ENCODE measurements at regions not wholly inside any gene's neighbourhood (a gene's known extent, or its start where the extent isn't known, plus 50 kb on each side); places are given as distances from the start of the nearest gene placed in this dataset.
"Not testable (repeated sequence)": the region's sequence is repeated elsewhere in the genome, so short reads cannot be mapped to it uniquely, and the experiment has no call there.

- DNase-seq (ENCODE audit: low spot score), result no peak
Observed at GRCh38 chr10:120204877-120205276, 252.2 kb upstream of the PLPP4 start.

- no peak for DNase-seq (ENCODE audit: low spot score)
Observed at GRCh38 chr10:120205368-120206018, 251.5 kb upstream of the PLPP4 start.

DNA sequence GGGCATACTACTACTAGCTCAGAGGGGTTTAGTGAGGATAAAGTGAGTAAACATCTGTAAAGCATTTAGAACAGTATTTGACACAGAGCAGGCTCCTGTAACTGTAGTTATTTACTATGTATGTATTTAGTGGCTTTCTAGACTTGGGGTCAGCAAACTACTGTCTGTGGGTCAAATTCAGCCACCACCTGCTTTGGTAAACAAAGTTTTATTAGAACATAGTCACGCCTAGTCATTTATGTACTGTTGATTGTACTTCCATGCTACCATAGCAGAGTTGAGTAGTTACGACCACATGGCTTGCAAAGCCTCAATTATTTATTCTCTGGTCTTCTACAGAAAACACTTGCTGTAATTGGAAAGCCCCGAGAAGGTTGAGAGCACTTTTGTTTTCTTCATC is 248.5 kb upstream of the PLPP4 start:
- DNase-seq (ENCODE audit: low spot score), result no peak

- no peak for DNase-seq (ENCODE audit: low spot score)
Observed at GRCh38 chr10:120209124-120209762, 247.8 kb upstream of the PLPP4 start.

DNA sequence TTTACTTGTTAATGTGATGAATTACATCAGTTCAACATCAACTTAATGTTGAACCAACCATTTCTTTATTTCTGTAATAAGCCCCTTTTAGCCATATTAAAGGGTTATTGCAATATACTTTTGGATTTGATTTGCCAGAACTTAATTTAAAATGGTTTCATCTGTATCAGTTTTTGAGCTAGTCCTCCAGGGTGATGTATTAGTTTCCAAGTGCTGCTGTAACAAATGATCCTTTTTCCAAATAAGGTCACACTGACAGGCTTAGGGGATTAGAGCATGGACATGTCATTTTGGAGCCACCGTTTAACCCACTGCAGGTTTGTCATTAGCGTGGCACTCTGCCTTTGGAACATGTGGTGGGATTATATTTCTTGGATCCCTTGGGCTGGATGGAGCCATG is 244.8 kb upstream of the PLPP4 start:
- DNase-seq (ENCODE audit: low spot score), result no peak

DNA sequence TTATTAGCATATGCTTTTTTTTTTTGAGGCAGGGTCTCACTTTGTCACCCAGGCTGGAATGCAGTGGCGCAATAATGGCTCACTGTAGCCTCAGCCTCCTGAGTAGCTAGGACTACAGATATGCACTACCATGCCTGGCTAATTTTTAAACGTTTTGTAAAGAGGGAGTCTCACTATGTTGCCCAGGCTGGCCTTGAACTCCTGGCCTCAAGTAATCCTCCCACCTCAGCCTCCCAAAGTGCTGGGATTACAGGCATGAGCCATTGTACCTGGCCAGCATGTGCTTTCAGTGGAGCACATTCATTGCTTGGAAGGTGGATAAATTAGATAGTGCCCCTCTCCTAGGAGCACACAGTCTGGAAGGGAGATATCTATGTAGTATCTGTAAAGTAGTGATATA is 243.7 kb upstream of the PLPP4 start:
- not testable (repeated sequence) for DNase-seq (ENCODE audit: low spot score)

- DNase-seq (ENCODE audit: low spot score), result no peak
Observed at GRCh38 chr10:120217736-120218135, 239.3 kb upstream of the PLPP4 start.

DNA sequence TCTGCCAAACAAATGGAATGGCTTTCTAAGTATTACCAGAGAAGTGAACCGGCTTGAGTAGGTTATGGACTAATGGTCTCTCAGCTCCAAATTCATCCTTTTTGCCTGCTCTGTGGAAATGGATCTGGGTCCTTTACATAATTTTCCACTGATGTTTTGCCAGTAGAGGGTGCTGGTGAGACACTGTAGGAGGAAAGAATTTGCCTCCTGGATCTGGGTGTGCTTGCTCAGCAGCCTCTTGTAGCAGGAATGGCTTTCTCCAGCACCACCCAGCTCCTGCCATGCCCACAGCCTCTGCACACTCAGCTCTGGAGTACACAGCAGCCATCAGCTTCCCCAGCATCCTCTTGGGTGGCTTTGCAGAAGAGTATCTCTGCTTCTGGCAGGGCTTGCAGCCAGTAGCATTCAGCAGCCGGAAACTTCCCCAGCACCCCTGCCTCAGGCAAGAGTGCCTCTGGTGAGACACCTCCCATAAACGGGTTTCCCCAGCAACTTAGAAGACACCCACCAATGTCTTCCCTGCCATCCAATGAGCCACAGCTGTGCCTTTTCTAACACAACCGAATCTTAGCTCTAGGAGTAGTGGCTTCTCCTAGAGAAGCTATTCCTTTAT is 235.0 kb upstream of the PLPP4 start:
- peak; percentile 71 for DNase-seq (ENCODE audit: low spot score)

- DNase-seq (ENCODE audit: low spot score), result no peak
Observed at GRCh38 chr10:120229641-120230040, 227.4 kb upstream of the PLPP4 start.

DNA sequence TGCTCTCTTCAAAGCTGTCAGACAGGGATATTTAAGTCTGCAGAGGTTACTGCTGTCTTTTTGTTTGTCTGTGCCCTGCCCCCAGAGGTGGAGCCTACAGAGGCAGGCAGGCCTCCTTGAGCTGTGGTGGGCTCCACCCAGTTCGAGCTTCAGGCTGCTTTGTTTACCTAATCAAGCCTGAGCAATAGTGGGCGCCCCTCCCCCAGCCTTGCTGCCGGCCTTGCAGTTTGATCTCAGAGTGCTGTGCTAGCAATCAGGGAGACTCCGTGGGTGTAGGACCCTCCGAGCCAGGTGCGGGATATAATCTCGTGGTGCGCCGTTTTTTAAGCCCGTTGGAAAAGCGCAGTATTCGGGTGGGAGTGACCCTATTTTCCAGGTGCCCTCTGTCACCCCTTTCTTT is 217.3 kb upstream of the PLPP4 start:
- not testable (repeated sequence) for DNase-seq (ENCODE audit: low spot score)

GRCh38 chr10:120251821-120252442 is 205.1 kb upstream of the PLPP4 start:
- no peak for DNase-seq (ENCODE audit: low spot score)

GRCh38 chr10:120253131-120253530 is 203.9 kb upstream of the PLPP4 start:
- no peak for DNase-seq (ENCODE audit: low spot score)

DNA sequence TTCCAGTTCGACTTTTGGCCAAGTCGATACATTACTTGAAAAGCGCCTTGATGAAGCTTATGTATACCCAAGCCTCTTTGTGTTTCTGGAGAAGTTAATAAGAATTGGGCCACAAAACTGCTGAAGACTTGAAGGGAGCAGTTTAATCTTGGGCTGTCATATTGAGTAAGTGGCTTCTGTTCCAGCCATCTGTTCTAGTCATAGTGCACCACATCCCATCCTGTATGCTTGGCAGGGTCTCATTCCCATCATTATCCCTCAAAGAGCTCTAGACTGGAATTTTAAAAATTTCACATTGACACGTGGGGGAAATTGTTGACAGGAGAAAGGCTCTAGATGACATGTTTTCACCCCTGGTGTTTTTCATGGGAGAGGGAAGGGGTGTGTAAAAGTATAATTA is 196.6 kb upstream of the PLPP4 start:
- DNase-seq (ENCODE audit: low spot score), result no peak

DNA sequence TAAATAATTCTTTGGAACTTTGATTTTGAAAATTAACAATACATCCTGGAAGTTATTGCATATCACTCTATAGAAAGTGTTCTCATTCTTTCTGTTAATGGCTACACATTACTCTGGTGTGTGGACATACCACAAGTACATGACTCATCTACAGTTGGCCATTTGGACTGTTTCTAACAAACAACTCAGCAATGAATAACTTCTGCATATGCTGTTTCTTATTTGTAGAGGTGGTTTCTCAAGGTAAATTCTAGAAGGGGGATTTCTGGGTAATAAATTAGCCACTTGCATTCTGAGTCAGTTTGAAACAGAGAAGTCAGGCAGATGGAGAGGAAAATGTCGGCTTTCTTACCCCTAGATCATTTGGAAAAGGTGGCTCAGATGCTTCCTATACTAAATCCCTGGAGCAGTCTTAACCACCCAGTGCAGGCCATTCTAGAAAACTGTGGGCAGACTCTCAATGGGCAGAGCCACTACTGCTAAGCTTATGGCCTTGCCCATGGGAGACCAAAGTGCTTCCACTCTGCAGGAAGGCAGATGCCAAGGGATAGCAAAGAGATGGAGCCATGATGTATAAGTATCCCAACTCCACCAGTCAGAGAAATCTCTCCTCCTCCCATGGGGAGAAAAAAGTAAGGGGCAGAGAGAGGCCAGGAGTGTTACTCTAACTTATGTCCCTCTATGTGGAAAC is 194.0 kb upstream of the PLPP4 start:
- DNase-seq (ENCODE audit: low spot score), result no peak

GRCh38 chr10:120266022-120266421 is 191.0 kb upstream of the PLPP4 start:
- DNase-seq (ENCODE audit: low spot score), result no peak

DNA sequence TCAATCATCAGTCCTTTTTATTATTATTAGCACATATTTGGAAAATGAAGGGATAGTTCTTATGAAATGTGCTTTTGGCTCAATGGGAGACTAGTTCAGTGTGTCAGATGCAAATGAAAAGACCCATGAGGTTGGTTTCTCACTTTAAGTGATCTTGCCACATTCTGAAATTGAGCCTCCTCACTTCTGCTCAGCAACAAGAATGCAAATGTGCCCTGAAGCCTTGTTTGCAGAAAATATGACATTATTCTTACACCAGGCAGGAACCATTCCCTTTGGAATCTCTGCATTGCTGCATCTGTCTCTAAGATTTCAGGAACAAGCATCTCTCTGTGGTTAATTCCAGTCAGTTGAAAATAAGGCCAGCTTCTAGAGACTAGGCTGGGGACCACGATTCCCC is 186.1 kb upstream of the PLPP4 start:
- DNase-seq (ENCODE audit: low spot score), result no peak

- no peak for DNase-seq (ENCODE audit: low spot score)
Observed at GRCh38 chr10:120271696-120272095, 185.3 kb upstream of the PLPP4 start.

DNA sequence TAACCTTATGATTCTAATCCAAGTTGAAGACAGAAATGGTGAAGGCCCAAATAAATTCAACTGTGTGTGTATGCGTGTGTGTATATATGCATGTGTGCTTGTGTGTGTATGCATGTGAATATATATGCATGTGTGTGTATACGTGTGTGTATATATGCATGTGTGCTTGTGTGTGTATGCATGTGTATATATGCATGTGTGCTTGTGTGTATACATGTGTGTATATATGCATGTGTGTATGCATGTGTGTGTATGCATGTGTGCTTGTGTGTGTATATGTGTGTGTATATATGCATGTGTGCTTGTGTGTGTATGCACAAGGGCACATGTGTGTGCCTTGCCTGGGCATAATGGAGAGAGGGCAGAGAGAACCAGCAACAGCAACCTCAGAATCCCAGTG is 184.7 kb upstream of the PLPP4 start:
- DNase-seq (ENCODE audit: low spot score), result no peak

GRCh38 chr10:120278069-120278468 is 179.0 kb upstream of the PLPP4 start:
- DNase-seq (ENCODE audit: low spot score), result peak; percentile 39

- no peak for DNase-seq (ENCODE audit: low spot score)
Observed at GRCh38 chr10:120279196-120279595, 177.8 kb upstream of the PLPP4 start.

- no peak for DNase-seq (ENCODE audit: low spot score)
Observed at GRCh38 chr10:120282421-120282820, 174.6 kb upstream of the PLPP4 start.

- no peak for DNase-seq (ENCODE audit: low spot score)
Observed at GRCh38 chr10:120282846-120283492, 174.1 kb upstream of the PLPP4 start.

All from iPS-NIHi11 (cell line).